Hepatocyte (in vitro differentiated cells): ENCODE measurements at regions not wholly inside any gene's neighbourhood (a gene's known extent, or its start where the extent isn't known, plus 50 kb on each side); places are given as distances from the start of the nearest gene placed in this dataset.

Source experiments
- EZH2 ChIP-seq: fragments of 200-600 bp; sonication (generic); IDR thresholded peaks from 2 replicates; pipeline ENCODE4 v1.6.1; 2016; ENCODE audit warnings: antibody characterized with exemption, mild to moderate bottlenecking, borderline replicate concordance
- EZH2phosphoT487 ChIP-seq: fragments of 200-600 bp; sonication (generic); IDR thresholded peaks from one replicate; pipeline ENCODE4 v1.6.1; 2018; ENCODE audit warnings: antibody characterized with exemption, mild to moderate bottlenecking, low read depth, moderate library complexity; ENCODE audit not compliant: unreplicated experiment, severe bottlenecking
- TF ChIP-seq, protein P1 (sequence below): fragments of 200-600 bp; sonication (generic); IDR thresholded peaks from 2 replicates; pipeline ENCODE4 v1.5.1; 2016; ENCODE audit warnings: antibody characterized with exemption, mild to moderate bottlenecking; ENCODE audit not compliant: poor library complexity

DNA sequence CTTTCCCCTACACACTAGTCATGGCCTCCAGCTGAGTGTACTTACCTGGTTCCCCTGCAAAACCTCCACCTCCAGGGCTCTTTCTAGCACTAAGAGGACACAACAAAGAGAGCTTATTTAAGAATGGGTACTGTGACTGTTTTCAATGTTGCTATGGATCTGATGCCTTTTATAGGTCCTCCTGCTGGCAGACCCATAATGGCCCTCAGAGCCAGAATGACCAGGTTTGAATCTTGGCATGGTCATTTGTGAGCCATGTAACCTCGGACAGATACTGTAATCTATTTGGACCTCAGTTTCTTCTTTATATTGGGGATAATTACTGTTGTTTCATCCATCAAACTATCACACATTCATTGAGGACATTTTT is 137.6 kb upstream of the USP24 start:
- TF ChIP-seq, protein P1, sequence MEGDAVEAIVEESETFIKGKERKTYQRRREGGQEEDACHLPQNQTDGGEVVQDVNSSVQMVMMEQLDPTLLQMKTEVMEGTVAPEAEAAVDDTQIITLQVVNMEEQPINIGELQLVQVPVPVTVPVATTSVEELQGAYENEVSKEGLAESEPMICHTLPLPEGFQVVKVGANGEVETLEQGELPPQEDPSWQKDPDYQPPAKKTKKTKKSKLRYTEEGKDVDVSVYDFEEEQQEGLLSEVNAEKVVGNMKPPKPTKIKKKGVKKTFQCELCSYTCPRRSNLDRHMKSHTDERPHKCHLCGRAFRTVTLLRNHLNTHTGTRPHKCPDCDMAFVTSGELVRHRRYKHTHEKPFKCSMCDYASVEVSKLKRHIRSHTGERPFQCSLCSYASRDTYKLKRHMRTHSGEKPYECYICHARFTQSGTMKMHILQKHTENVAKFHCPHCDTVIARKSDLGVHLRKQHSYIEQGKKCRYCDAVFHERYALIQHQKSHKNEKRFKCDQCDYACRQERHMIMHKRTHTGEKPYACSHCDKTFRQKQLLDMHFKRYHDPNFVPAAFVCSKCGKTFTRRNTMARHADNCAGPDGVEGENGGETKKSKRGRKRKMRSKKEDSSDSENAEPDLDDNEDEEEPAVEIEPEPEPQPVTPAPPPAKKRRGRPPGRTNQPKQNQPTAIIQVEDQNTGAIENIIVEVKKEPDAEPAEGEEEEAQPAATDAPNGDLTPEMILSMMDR = no peak
- TF ChIP-seq EZH2 (no peak), EZH2phosphoT487 (no peak)
